DMS 273 (cell line): ENCODE measurements at regions not wholly inside any gene's neighbourhood (a gene's known extent, or its start where the extent isn't known, plus 50 kb on each side); places are given as distances from the start of the nearest gene placed in this dataset.

ENCODE experiments used
- DNase-seq: peaks from one replicate; lab custom pipeline; 2025; ENCODE audit not compliant: unreplicated experiment; lab: John Stamatoyannopoulos, UW

GRCh38 chr11:43545610-43546009 lies 134.9 kb upstream of the HSD17B12 start:
- DNase-seq = no peak

- DNase-seq = no peak
Observed at GRCh38 chr11:43546561-43547429, 133.7 kb upstream of the HSD17B12 start.

- peak; percentile 18 for DNase-seq
Observed at GRCh38 chr11:43547430-43547831, 133.1 kb upstream of the HSD17B12 start.

- DNase-seq = peak; percentile 47
Observed at GRCh38 chr11:43547889-43548381, 132.6 kb upstream of the HSD17B12 start.

GRCh38 chr11:43548916-43549315 lies 131.6 kb upstream of the HSD17B12 start:
- no peak for DNase-seq

GRCh38 chr11:43549624-43550023 lies 130.9 kb upstream of the HSD17B12 start:
- no peak for DNase-seq

- no peak for DNase-seq
Observed at GRCh38 chr11:43550714-43551113, 129.8 kb upstream of the HSD17B12 start.

DNA sequence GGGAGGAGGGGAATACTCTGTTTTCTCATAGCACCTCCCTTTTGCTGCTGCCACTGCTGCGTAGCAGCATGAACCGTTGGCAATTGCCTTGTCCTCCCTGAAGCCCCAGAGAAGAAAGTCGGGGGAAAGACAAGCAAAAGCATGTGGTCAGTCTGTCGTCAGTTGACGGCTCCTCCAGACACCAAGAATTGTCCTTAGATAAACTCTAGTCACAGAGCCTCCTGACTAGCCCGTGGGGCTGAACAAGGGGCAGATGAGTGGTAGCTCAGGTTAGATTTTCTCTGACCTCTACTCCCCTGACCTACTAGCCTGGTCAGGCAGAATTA lies 126.4 kb upstream of the HSD17B12 start:
- DNase-seq = no peak

DNA sequence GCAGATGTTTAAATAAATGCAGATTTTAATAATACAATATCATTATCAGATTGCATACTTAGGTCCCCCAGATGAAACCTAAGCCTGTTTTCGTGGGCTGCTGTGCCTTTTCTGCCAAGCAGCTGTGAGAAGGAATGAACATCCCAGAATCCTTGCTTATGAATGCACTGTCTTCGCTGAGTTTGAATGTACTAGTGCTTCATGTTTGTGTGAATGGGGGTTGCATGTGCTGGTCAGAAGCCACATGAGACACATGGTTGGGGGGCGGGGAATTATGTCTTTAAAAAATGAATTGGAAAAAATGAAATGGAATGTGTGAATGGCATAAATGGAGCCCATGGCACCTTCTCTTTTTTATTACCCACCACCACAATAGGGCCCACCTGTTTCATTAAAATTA lies 125.4 kb upstream of the HSD17B12 start:
- DNase-seq = no peak

DNA sequence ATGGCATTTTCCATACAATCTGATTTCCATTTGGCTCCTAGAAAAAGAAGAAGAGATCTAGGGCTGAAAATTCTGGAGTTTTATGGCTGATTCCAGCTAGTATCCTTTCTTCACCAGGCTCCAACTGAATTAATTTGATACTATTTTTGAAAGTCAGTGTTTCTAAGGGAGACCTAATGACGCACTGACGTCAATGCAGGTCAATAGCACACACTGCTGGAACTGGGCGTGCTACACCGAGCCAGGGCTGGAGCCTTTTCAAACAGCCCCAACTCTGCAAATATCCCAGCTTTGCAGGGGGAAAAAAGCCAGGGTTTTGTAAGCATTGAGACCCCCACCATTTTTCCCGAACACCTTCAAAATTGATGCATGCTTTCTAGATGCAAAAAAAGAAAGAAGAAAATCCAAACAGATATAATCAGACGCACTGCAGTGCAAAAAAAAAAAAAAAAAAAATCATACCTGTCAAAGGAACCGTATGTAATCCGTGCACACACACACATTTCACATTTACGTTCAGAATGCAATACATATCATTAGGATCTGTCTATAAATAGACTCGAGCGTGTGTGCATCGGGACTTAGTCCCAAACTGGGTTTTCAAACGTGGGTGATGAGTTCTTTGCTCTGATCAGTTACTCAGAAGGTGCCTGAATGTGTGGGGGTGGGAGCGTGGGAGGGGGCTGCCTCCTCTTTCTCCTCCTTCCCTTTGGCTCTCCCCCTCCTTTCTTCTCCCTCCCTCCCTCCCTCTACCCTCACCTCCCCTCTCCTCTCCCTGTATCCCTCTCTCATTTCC lies 124.5 kb upstream of the HSD17B12 start:
- DNase-seq = peak; percentile 9

GRCh38 chr11:43556612-43557375 lies 123.7 kb upstream of the HSD17B12 start:
- no peak for DNase-seq

DNA sequence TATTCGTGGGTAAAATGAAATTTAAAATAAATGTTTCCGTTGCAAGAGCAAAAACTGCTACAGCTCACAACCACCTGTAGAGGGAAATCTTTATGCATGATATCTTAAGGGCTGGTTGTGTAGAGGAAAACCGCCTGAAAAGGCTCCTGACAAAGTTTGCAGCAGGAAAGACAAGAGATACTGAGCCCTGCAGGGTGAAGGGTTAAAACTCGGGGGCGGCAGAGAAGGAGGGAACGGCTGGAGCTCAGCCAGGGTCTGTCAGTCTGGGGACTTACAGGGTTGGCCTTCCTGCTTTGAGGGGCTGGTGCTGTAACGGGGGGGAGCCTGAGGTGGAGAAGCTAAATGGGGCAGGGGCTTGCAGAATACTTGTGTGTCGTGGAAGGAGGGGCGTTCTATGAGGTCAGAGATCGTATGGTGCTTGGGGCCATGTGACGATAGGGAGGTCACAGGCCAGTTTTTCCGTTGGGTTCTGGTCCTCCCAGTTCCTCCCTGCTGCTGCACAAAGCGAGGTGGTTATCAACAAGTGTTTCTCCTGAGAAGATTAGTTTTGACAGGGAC lies 122.9 kb upstream of the HSD17B12 start:
- DNase-seq = peak; percentile 14

DNA sequence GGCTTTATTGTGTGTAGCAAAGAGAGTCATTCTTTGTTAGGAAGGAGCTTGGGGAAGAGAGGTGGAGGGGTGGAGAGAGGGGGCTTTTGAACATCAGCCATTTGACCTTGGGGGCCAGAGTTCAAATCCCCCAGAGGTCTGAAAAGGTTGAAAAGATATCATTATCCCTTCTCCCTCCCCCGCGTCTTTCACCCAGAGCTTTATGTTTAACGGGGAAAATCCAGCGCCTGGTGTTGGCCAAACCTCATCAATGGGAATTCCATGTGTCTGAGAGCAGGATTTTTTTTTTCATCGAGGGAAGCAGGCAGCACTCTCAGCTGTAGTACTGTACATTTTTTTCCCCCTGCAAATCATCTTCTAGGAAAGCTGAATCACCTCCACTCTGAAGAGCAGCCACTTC lies 122.4 kb upstream of the HSD17B12 start:
- DNase-seq = no peak

DNA sequence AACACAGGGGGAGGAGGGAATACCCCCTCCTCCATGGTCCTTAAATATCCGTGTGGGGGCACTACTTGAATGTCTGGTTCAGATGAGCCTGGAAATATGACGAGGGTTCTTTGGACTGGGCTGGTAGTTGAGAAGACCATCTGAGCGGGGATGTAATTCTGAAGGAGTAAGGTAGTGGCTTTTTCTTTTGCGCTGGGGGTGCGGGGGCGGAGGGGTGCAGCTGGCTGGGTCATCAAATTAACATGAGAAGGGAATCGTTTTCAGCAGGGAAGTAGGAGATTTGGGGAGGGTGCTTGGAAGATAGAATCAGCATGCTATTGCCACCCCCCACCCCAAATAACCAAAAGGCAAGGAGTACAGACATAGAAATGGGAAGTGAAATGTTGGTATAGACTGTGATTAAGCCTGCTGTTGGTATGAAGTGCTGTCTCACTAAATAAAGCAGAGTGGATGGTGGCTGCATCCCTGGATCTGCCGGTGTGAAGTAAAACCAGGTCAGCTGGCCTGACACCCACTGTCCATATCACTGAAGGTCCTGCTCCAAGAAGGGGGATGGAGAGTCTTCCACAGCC lies 121.9 kb upstream of the HSD17B12 start:
- DNase-seq = no peak

DNA sequence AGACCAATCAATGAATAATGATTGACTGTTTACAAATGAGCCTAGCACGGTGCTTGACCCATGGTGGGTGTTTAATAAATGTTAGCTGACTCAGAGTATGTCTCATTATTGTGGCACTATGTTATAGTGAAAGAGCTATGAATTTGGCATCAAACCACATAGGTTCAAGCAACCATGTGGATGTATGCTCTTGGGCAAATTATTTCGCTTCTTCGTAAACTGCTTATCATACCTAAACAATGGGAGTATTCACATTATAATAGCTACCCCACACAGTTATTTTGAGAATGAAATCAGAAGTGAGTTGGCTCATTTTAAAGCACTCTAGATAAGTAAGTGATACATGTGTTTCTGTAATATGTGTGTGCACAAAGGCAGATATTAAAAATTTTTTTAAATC lies 118.7 kb upstream of the HSD17B12 start:
- DNase-seq = no peak

GRCh38 chr11:43567396-43567975 lies 113.1 kb upstream of the HSD17B12 start:
- peak; percentile 63 for DNase-seq

- DNase-seq = peak; percentile 50
Observed at GRCh38 chr11:43573233-43573632, 107.3 kb upstream of the HSD17B12 start.

GRCh38 chr11:43573873-43574272 lies 106.7 kb upstream of the HSD17B12 start:
- DNase-seq = no peak

- no peak for DNase-seq
Observed at GRCh38 chr11:43574411-43574810, 106.1 kb upstream of the HSD17B12 start.
